Mucosa of descending colon (tissue), 3 donors: ENCODE measurements at regions not wholly inside any gene's neighbourhood (a gene's known extent, or its start where the extent isn't known, plus 50 kb on each side); places are given as distances from the start of the nearest gene placed in this dataset.

Experiments used
- ATAC-seq: fragments of 200-7000 bp; cut with Tn5 transposase; one replicate; pipeline ENCODE4 v1.9.1; 2020; ENCODE audit warnings: mild to moderate bottlenecking, moderate library complexity
- DNase-seq, 3 donors: peaks; one replicate each; pipeline ENCODE4 v3.0.0-alpha.2; 2020
- H3K36me3 ChIP-seq: fragments of 200-600 bp; one replicate; pipeline ENCODE4 v1.8.0; 2021; ENCODE audit warnings: low read depth, mild to moderate bottlenecking
- H3K4me1 ChIP-seq: fragments of 200-600 bp; one replicate; pipeline ENCODE4 v1.8.0; 2021; ENCODE audit warnings: low read depth, mild to moderate bottlenecking
- H3K4me3 ChIP-seq: fragments of 200-600 bp; one replicate; pipeline ENCODE4 v1.8.0; 2021; ENCODE audit warnings: mild to moderate bottlenecking
- H3K9me3 ChIP-seq: fragments of 200-600 bp; one replicate; pipeline ENCODE4 v1.8.0; 2021; ENCODE audit warnings: mild to moderate bottlenecking
- CTCF ChIP-seq: fragments of 200-600 bp; IDR thresholded peaks from one replicate; pipeline ENCODE4 v1.8.0; 2022; ENCODE audit warnings: antibody characterized with exemption, mild to moderate bottlenecking
- intact Hi-C, 2 donors: fragments of 100-400 bp; cut with DNase I in 1 of 2; cut with micrococcal nuclease in 1 of 2; formaldehyde crosslinking; loops; one replicate each; pipeline versions ENCODE4 v1.11.0 to v1.11.1; 2022; cut with DNase I, micrococcal nuclease
- donor health status: DM: no; HTN: no; CAD: no; lungs with moderate emphysema.
- donor health status: DM: no; HTN: no; CAD: no.
- donor health status: DM: no; HTN: yes; CAD: no.

GRCh38 chr2:35355056-35355455 lies 1000.5 kb upstream of the CRIM1 start:
- intact Hi-C loops, result no loop called here
- peaks cover 16% of the 10 kb centered on the region for H3K9me3 ChIP-seq
- H3K36me3 ChIP-seq, result no peaks in the 10 kb centered on the region
- no peaks in the 10 kb centered on the region for H3K4me1 ChIP-seq
- TF ChIP-seq CTCF, result no peak
- no peak overlapping the region for H3K4me3 ChIP-seq
- DNase-seq (no peak), ATAC-seq (no peak)

- no peak for DNase-seq
- no peak for TF ChIP-seq CTCF
- intact Hi-C loops, result no loop called here
- Histone ChIP-seq H3K4me1 (no peaks in the 10 kb centered on the region), H3K36me3 (no peaks in the 10 kb centered on the region), H3K9me3 (peaks cover 7% of the 10 kb centered on the region), H3K4me3 (no peak overlapping the region)
- no peak for ATAC-seq
Observed at GRCh38 chr2:35347561-35347960, 1008.0 kb upstream of the CRIM1 start.

- TF ChIP-seq CTCF, result no peak
- DNase-seq, result no peak
- no peaks in the 10 kb centered on the region for H3K36me3 ChIP-seq
- H3K4me3 ChIP-seq, result no peak overlapping the region
- ATAC-seq, result no peak
- H3K4me1 ChIP-seq, result no peaks in the 10 kb centered on the region
- H3K9me3 ChIP-seq, result peaks cover 18% of the 10 kb centered on the region
- intact Hi-C loops, result no loop called here
Observed at GRCh38 chr2:35343135-35343534, 1012.4 kb upstream of the CRIM1 start.

GRCh38 chr2:35339211-35339610 lies 1016.4 kb upstream of the CRIM1 start:
- DNase-seq, result no peak
- intact Hi-C loops, result no loop called here
- no peak for ATAC-seq
- no peaks in the 10 kb centered on the region for H3K4me1 ChIP-seq
- no peak overlapping the region for H3K4me3 ChIP-seq
- no peaks in the 10 kb centered on the region for H3K36me3 ChIP-seq
- H3K9me3 ChIP-seq, result peaks cover 18% of the 10 kb centered on the region
- TF ChIP-seq CTCF, result no peak

GRCh38 chr2:35337922-35338321 lies 1017.7 kb upstream of the CRIM1 start:
- intact Hi-C loops, result no loop called here
- Histone ChIP-seq H3K9me3 (peaks cover 14% of the 10 kb centered on the region), H3K4me3 (no peak overlapping the region), H3K4me1 (no peaks in the 10 kb centered on the region), H3K36me3 (no peaks in the 10 kb centered on the region)
- ATAC-seq (no peak), DNase-seq (no peak)
- no peak for TF ChIP-seq CTCF

GRCh38 chr2:35314049-35314448 lies 1041.5 kb upstream of the CRIM1 start:
- Histone ChIP-seq H3K9me3 (no peaks in the 10 kb centered on the region), H3K36me3 (no peaks in the 10 kb centered on the region), H3K4me3 (no peak overlapping the region), H3K4me1 (no peaks in the 10 kb centered on the region)
- TF ChIP-seq CTCF, result no peak
- ATAC-seq (no peak), DNase-seq (no peak)
- intact Hi-C loops, result no loop called here
